ENCODE measurements at regions not wholly inside any gene's neighbourhood (a gene's known extent, or its start where the extent isn't known, plus 50 kb on each side); places are given as distances from the start of the nearest gene placed in this dataset.

DNA sequence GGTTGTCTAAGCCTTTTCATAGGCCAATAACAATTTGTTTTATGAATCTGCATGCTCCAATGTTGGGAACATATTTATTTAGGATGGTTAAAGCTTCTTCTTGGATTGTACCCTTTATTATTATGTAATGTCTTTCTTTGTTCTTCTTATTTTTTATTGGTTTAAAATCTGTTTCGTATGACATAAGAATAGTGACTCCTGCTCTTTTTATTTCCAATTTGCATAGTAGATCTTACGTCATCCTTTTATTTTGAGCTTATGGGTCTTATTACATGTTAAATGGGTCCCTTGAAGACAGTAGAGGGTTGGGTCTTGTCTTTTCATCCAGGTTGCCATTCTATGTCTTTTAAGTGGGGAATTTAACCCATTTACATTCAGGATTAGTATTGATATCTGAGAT, 561.9 kb upstream of the GHITM start:
- DNase-seq (ENCODE audit: extremely low read depth, low read depth): no peak
- TF ChIP-seq CTCF (IDR thresholded peaks at IDR 0.05; ENCODE audit: low read depth, low read length): no peak

GRCh38 chr10:83580373-83581012, 558.8 kb upstream of the GHITM start:
- no peak for TF ChIP-seq CTCF (IDR thresholded peaks at IDR 0.05; ENCODE audit: low read depth, low read length)
- no peak for DNase-seq (ENCODE audit: extremely low read depth, low read depth)

DNA sequence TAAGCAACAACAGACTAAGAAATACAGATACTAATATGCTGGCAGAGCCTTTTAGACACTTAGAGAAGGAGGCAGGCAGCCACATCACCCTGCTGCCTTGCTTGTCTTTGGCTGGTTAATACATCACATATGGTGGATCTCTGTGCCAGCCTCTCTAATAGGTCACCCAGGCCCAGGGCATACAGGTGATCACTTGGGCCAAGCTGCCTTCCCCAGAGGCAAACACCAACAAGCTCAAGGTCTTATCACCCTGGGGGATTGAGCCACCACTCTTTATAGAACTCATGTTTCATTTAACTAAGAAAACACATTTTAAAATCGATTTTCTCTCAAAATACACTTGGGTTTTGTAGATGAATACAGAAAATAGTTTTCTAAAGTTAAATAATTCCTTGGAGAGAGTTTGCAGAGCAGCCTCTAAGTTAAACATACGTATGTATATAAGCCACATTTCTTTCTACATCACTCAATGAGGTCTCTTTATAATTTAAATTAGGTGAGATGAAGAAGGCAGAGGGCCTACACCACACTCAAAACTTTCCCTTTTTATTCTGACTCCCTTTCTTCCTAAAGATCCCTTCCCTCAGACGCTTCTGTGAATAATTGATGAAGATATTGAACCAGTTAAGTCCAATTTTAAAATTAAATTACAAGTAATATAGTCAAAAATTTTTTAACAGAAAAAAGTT, 556.8 kb upstream of the GHITM start:
- no peak for DNase-seq (ENCODE audit: extremely low read depth, low read depth)
- TF ChIP-seq CTCF (IDR thresholded peaks at IDR 0.05; ENCODE audit: low read depth, low read length): no peak

- no peak for TF ChIP-seq CTCF (IDR thresholded peaks at IDR 0.05; ENCODE audit: low read depth, low read length)
- DNase-seq (ENCODE audit: extremely low read depth, low read depth): no peak
Observed at GRCh38 chr10:83585686-83586085, 553.6 kb upstream of the GHITM start.

DNA sequence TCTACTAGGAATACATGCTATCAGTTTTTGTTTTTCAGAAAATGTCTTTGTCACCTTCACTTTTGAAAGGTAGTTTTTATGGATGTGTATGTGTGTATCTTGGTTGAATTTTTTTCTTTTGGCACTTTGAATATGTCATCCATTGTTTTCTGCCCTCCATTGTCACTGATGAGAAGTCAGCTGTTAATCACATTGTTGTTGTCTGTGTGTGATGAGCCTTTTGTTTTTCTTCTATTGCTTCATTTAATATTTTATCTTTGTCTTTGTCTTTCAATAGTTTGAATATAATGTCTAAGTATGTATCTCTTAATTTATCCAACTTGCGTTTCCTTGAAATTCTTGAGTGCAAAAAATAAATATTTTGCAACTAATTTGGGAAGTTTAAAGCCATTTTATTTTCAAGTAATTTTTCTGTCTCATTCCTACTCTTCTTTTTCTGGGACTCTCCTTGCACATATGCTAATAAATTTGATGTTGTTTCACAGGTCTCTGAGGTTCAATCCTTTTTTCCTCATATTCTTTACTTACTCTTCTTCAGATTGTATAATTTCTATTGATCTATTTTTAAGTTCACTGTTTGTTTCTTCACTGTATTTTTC, 546.9 kb upstream of the GHITM start:
- no peak for TF ChIP-seq CTCF (IDR thresholded peaks at IDR 0.05; ENCODE audit: low read depth, low read length)
- DNase-seq (ENCODE audit: extremely low read depth, low read depth): no peak

GRCh38 chr10:83603708-83604107, 535.6 kb upstream of the GHITM start:
- TF ChIP-seq CTCF (IDR thresholded peaks at IDR 0.05; ENCODE audit: low read depth, low read length): no peak
- no peak for DNase-seq (ENCODE audit: extremely low read depth, low read depth)

Measured in AG09319 (cell line).